ENCODE measurements at regions not wholly inside any gene's neighbourhood (a gene's known extent, or its start where the extent isn't known, plus 50 kb on each side); places are given as distances from the start of the nearest gene placed in this dataset.

- ATAC-seq (no peak), DNase-seq (ENCODE audit: low read depth, low spot score) (no peak)
- no peaks in the 10 kb centered on the region for H4K20me1 ChIP-seq (ENCODE audit: insufficient read depth)
- no peak overlapping the region for H2AFZ ChIP-seq (ENCODE audit: low read depth, low read length, poor library complexity, severe bottlenecking)
- H3K4me2 ChIP-seq (ENCODE audit: low read length): no peak overlapping the region
- RAD21 ChIA-PET (ENCODE audit: low non-redundant PET in 1 of 2, low total read pairs in 2 of 2, uncharacterized antibody in 2 of 2, unreplicated experiment in 2 of 2): no interaction called here
- TF ChIP-seq REST (IDR thresholded peaks at IDR 0.05; ENCODE audit: low read depth) (no peak), JUND (IDR thresholded peaks at IDR 0.05) (no peak), CEBPB (IDR thresholded peaks at IDR 0.05; ENCODE audit: low read depth) (no peak), YY1 (IDR thresholded peaks at IDR 0.05; ENCODE audit: extremely low read depth, insufficient replicate concordance, low read depth, low read length) (no peak), MAX (IDR thresholded peaks at IDR 0.05) (no peak), EZH2 (IDR thresholded peaks at IDR 0.05) (no peak), CTCF (IDR thresholded peaks at IDR 0.05 in 2 of 3, conservative IDR thresholded peaks at IDR 0.05 in 1 of 3; ENCODE audit: borderline replicate concordance in 1 of 3, insufficient read depth in 1 of 3, low read depth in 2 of 3, low read length in 2 of 3) (no peak), FOSL1 (IDR thresholded peaks at IDR 0.05; ENCODE audit: low read depth) (no peak), ELF1 (IDR thresholded peaks at IDR 0.05; ENCODE audit: borderline replicate concordance, low read depth) (no peak), ZFX (IDR thresholded peaks at IDR 0.05) (no peak), SIN3A (IDR thresholded peaks at IDR 0.05; ENCODE audit: low read depth) (no peak)
- H3K9ac ChIP-seq (ENCODE audit: low read length): no peak overlapping the region
- no peaks in the 10 kb centered on the region for H3K79me2 ChIP-seq (ENCODE audit: insufficient read depth, low read length)
- H3K9me2 ChIP-seq (ENCODE audit: insufficient read depth): no peaks in the 10 kb centered on the region
- H3K36me3 ChIP-seq (ENCODE audit: control insufficient read depth in 1 of 2, insufficient read depth in 2 of 2, low read length in 2 of 2): no peaks in the 10 kb centered on the region
- POLR2A ChIA-PET: no interaction called here
- no peaks in the 10 kb centered on the region for H3K4me1 ChIP-seq (ENCODE audit: control insufficient read depth in 1 of 2, insufficient read depth in 2 of 2, low read length in 2 of 2)
- no TSS peak for BruUV-seq (replicated peaks)
- no peaks in the 10 kb centered on the region for H3K27me3 ChIP-seq (ENCODE audit: insufficient read depth, low read length)
- peaks cover 5 to 12% of the 10 kb centered on the region in 2 experiments; a peak in 2 of 4 replicates for H3K9me3 ChIP-seq (ENCODE audit: control insufficient read depth in 1 of 2, insufficient read depth in 1 of 2, low read depth in 1 of 2, low read length in 2 of 2)
- CTCF ChIA-PET: no interaction called here
- intact Hi-C loops (cut with micrococcal nuclease): no loop called here
- H3K4me3 ChIP-seq (replicated peaks in 1 of 2; ENCODE audit: low read depth in 1 of 2, low read length in 2 of 2): no peak overlapping the region
- H3K27ac ChIP-seq (ENCODE audit: low read depth, low read length): no peak overlapping the region
These were observed 453.1 kb downstream of the EPHA5 start for GRCh38 chr4:65217179-65217578.

All from HCT116 (cell line).